Cardiac fibroblast (primary cell): ENCODE measurements at regions not wholly inside any gene's neighbourhood (a gene's known extent, or its start where the extent isn't known, plus 50 kb on each side); places are given as distances from the start of the nearest gene placed in this dataset.
A peak's percentile ranks its signal among the peaks of the same experiment; 100 is the strongest.

Source experiments
- DNase-seq, 2 donors: peaks; one replicate each; pipeline versions ENCODE4 v3.0.0 to v3.0.0-alpha.2; 2010; ENCODE audit warnings: low read depth in 2 of 2
- H3K4me3 ChIP-seq, 2 donors: replicated peaks in 1 of 2; 1 replicate in 1 of 2; 2 replicates in 1 of 2; pipeline ENCODE4 v1.5.1; 2011; ENCODE audit warnings: low read depth in 2 of 2, low read length in 2 of 2, mild to moderate bottlenecking in 2 of 2, moderate library complexity in 1 of 2
- CTCF ChIP-seq: IDR thresholded peaks from one replicate; pipeline ENCODE4 v1.5.1; 2011; ENCODE audit warnings: low read depth, mild to moderate bottlenecking, low read length, inconsistent platforms

GRCh38 chr19:30670562-30671366 lies 298.6 kb downstream of the ZNF536 start:
- no peak for TF ChIP-seq CTCF
- DNase-seq: no peak
- no peak overlapping the region for H3K4me3 ChIP-seq

GRCh38 chr19:30670011-30670329 lies 297.8 kb downstream of the ZNF536 start:
- TF ChIP-seq CTCF: no peak
- DNase-seq: no peak
- no peak overlapping the region for H3K4me3 ChIP-seq

- TF ChIP-seq CTCF: peak; percentile 82
- no peak overlapping the region for H3K4me3 ChIP-seq
- DNase-seq: peak; percentile 48 to 51
Observed at GRCh38 chr19:30669329-30670010, 297.3 kb downstream of the ZNF536 start.

- no peak for DNase-seq
- no peak for TF ChIP-seq CTCF
- no peak overlapping the region for H3K4me3 ChIP-seq
Observed at GRCh38 chr19:30668521-30669155, 296.5 kb downstream of the ZNF536 start.

GRCh38 chr19:30667746-30668145 lies 295.6 kb downstream of the ZNF536 start:
- no peak overlapping the region for H3K4me3 ChIP-seq
- no peak for TF ChIP-seq CTCF
- no peak for DNase-seq

GRCh38 chr19:30667227-30667626 lies 295.0 kb downstream of the ZNF536 start:
- TF ChIP-seq CTCF: no peak
- DNase-seq: no peak
- H3K4me3 ChIP-seq: no peak overlapping the region
